Stomach (tissue), 8 donors: ENCODE measurements at regions not wholly inside any gene's neighbourhood (a gene's known extent, or its start where the extent isn't known, plus 50 kb on each side); places are given as distances from the start of the nearest gene placed in this dataset.
"Not testable (repeated sequence)": the region's sequence is repeated elsewhere in the genome, so short reads cannot be mapped to it uniquely, and the experiment has no call there.

Experiments used
- DNase-seq, 2 donors: peaks; one replicate each; pipeline versions ENCODE4 v3.0.0 to v3.0.0-alpha.2; 2013 to 2019
- H3K27ac ChIP-seq, 5 donors: fragments of 200-600 bp in 4 of 5; sonication (generic) in 4 of 5; one replicate each; pipeline ENCODE4 v1.5.1; 2013 to 2019; ENCODE audit warnings: mild to moderate bottlenecking in 1 of 5, moderate library complexity in 1 of 5
- H3K27me3 ChIP-seq, 3 donors: fragments of 200-600 bp; sonication (generic); one replicate each; pipeline ENCODE4 v1.5.1; 2017 to 2019; ENCODE audit warnings: mixed run types in 1 of 3
- H3K36me3 ChIP-seq, 4 donors: fragments of 200-600 bp; sonication (generic); 1 replicate in 3 of 4; 2 replicates in 1 of 4; pipeline ENCODE4 v1.5.1; 2016 to 2019
- H3K4me1 ChIP-seq, 4 donors: fragments of 200-600 bp; sonication (generic); one replicate each; pipeline ENCODE4 v1.5.1; 2016 to 2019
- H3K4me3 ChIP-seq, 4 donors: fragments of 200-600 bp; sonication (generic) in 3 of 4; one replicate each; pipeline ENCODE4 v1.5.1; 2016 to 2019; ENCODE audit warnings: mild to moderate bottlenecking in 1 of 4
- H3K9me3 ChIP-seq, 4 donors: fragments of 200-600 bp; sonication (generic); one replicate each; pipeline ENCODE4 v1.5.1; 2016 to 2019
- EP300 ChIP-seq: sonication (generic); formaldehyde crosslinking; IDR thresholded peaks from one replicate; pipeline ENCODE4 v1.6.1; 2017; ENCODE audit warnings: antibody characterized with exemption
- POLR2A ChIP-seq, 4 donors: fragments of 450-650 bp; IDR thresholded peaks; one replicate each; pipeline ENCODE4 v1.6.1; 2016; ENCODE audit warnings: antibody characterized with exemption in 4 of 4, control low read depth in 2 of 4, mild to moderate bottlenecking in 1 of 4, moderate library complexity in 1 of 4
- POLR2AphosphoS5 ChIP-seq, 3 donors: sonication (generic); formaldehyde crosslinking; IDR thresholded peaks; one replicate each; pipeline ENCODE4 v1.6.1; 2016; ENCODE audit warnings: antibody characterized with exemption in 3 of 3
- WGBS, 5 donors: extraction: QIAGEN DNeasy Blood & Tissue Kit in 3 of 5; methylation state at CpG; one replicate each; pipeline versions ENCODE4 v1.1.5 to v1.1.7; 2013 to 2018; 5-methylcytosine and 5-hydroxymethylcytosine counted together
- intact Hi-C: fragments of 100-400 bp; cut with DNase I; formaldehyde crosslinking; loops from one replicate; pipeline ENCODE4 v1.15.1; 2023; ENCODE audit warnings: low total_unique reads
- TF ChIP-seq, protein P1 (sequence below), 7 experiments: fragments of 450-650 bp in 4 of 7; fragments of 200-600 bp in 3 of 7; sonication (generic) in 3 of 7; IDR thresholded peaks; one replicate each; pipeline ENCODE4 v1.5.1; 2016 to 2019; ENCODE audit warnings: antibody characterized with exemption in 7 of 7, control low read depth in 2 of 7, mild to moderate bottlenecking in 1 of 7
- donor health status: healthy with polysubstance abuse.
- donor health status: Bipolar disorder and iron deficiency.
- donor health status: healthy.

DNA sequence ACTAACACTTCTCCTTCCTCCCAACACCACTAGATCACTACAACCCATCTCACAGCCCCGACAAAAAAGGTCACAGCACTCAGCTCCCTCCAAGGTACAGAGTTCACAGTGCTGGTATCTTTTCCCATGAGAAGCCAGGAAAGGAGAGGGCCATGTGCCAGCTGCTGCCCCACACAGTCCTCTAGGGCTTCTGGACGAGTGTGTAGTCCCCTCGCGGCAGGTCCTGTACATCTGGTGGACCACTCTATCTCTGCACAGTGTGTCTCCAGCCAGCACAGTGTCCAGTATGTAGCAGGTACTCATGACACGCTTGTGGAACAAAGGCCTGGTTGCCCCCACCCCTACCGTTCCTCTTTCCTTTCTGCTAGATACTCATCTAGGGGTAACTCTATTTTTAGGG, 134.4 kb upstream of the FOXN3 start:
- intact Hi-C loops = no loop called here
- WGBS, 5 donors = 74 to 89% (median 86%) methylated on average over 6 of the region's 6 CpGs
- no peak for DNase-seq
- Histone ChIP-seq H3K27ac (no peak overlapping the region), H3K36me3 (peaks cover 0 to 7% (median 1%) of the 10 kb centered on the region in 4 donors), H3K27me3 (no peaks in the 10 kb centered on the region), H3K4me3 (no peak overlapping the region), H3K9me3 (no peaks in the 10 kb centered on the region), H3K4me1 (peaks cover 0 to 27% (median 0%) of the 10 kb centered on the region in 4 donors)
- no peak for TF ChIP-seq POLR2AphosphoS5 (IDR thresholded peaks at IDR 0.05)
- TF ChIP-seq POLR2A (IDR thresholded peaks at IDR 0.05) = no peak
- TF ChIP-seq, protein P1, sequence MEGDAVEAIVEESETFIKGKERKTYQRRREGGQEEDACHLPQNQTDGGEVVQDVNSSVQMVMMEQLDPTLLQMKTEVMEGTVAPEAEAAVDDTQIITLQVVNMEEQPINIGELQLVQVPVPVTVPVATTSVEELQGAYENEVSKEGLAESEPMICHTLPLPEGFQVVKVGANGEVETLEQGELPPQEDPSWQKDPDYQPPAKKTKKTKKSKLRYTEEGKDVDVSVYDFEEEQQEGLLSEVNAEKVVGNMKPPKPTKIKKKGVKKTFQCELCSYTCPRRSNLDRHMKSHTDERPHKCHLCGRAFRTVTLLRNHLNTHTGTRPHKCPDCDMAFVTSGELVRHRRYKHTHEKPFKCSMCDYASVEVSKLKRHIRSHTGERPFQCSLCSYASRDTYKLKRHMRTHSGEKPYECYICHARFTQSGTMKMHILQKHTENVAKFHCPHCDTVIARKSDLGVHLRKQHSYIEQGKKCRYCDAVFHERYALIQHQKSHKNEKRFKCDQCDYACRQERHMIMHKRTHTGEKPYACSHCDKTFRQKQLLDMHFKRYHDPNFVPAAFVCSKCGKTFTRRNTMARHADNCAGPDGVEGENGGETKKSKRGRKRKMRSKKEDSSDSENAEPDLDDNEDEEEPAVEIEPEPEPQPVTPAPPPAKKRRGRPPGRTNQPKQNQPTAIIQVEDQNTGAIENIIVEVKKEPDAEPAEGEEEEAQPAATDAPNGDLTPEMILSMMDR (IDR thresholded peaks at IDR 0.05) = no peak
- no peak for TF ChIP-seq EP300

DNA sequence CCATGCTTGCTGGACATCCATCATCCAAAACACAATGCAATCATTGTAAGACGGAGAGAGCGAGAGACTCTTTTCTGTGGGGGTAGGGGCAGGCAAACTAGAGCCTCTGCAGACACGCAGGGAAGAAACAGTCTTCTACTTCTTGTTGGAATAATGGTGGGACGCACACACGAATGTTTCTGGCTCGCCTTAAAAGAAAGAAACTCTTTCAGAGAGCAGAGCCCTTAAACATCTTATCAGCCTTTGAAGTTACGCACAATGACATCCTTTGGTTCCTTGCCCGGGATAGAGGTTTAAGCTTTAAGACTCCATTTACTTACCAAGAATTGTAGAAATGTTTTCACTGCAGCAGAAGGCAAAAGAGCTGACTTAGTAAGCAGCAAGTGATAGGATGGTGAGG, 133.8 kb upstream of the FOXN3 start:
- H3K9me3 ChIP-seq = no peaks in the 10 kb centered on the region
- H3K4me3 ChIP-seq = no peak overlapping the region
- H3K27ac ChIP-seq = no peak overlapping the region
- H3K36me3 ChIP-seq = peaks cover 0 to 7% (median 1%) of the 10 kb centered on the region in 4 donors
- WGBS, 5 donors = 76 to 87% (median 80%) methylated on average over 8 of the region's 8 CpGs
- TF ChIP-seq, protein P1 (IDR thresholded peaks at IDR 0.05) = no peak
- no peak for TF ChIP-seq EP300
- TF ChIP-seq POLR2A (IDR thresholded peaks at IDR 0.05) = no peak
- TF ChIP-seq POLR2AphosphoS5 (IDR thresholded peaks at IDR 0.05) = no peak
- intact Hi-C loops = no loop called here
- H3K27me3 ChIP-seq = no peaks in the 10 kb centered on the region
- H3K4me1 ChIP-seq = peaks cover 0 to 27% (median 0%) of the 10 kb centered on the region in 4 donors
- DNase-seq = peak in 1 of 2 donors; percentile 46

DNA sequence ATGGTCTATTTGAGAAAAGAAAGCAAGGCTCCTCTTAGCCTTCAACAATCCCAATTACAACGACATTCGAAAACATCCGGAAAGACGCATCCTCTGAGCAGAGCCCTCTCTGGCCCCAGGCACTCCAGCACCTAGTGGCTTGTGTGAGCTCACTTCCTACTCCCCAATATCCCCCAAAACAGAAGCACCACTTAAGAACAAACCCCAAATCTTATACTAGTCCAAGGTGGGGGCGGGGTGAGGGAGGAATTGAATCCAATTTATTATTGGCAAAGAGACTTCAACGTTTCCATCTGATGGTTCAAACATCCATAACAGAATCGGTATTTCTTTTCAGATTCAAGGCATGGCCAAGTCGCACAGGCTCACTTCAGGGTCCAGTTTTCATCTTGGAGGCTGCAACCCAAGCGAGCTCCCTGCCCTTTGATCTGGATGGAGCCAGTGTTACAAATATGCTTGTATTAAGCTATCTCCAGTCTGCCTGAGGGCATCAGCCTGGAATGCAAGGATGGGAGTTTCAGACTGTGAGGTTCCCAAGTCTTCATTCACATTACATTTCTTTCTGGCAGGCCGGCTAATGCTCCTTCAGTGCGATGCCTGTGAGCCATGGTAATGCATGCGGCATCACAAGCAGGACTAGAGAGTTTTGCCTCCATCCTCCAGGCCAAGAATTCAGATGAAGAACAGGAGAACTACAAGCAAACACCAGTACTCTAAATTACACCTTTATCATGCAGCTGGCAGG, 132.5 kb upstream of the FOXN3 start:
- Histone ChIP-seq H3K9me3 (no peaks in the 10 kb centered on the region), H3K27ac (no peak overlapping the region), H3K27me3 (no peaks in the 10 kb centered on the region), H3K4me3 (no peak overlapping the region), H3K4me1 (peaks cover 0 to 27% (median 0%) of the 10 kb centered on the region in 4 donors), H3K36me3 (peaks cover 0 to 7% (median 1%) of the 10 kb centered on the region in 4 donors)
- TF ChIP-seq POLR2A (IDR thresholded peaks at IDR 0.05) (no peak), POLR2AphosphoS5 (IDR thresholded peaks at IDR 0.05) (no peak), EP300 (no peak)
- TF ChIP-seq, protein P1 (IDR thresholded peaks at IDR 0.05) = no peak
- WGBS, 5 donors = 89 to 95% (median 94%) methylated on average over 12 of the region's 12 CpGs
- DNase-seq = no peak
- intact Hi-C loops = no loop called here

DNA sequence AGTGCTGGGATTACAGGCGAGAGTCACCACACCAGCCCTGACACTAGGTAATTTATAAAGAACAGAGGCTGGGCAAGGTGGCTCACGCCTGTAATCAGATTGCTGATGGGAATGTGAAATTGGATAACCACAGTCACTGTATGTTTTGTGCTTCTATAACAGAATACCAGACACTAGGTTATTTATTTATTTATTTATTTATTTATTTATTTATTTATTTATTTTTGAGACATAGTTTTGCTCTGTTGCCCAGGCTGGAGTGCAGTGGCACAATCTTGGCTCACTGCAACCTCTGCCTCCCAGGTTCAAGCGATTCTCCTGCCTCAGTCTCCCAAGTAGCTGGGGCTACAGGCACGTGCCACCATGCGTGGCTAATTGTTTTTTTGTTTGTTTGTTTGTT, 130.0 kb upstream of the FOXN3 start:
- intact Hi-C loops, H3K4me3 ChIP-seq, H3K9me3 ChIP-seq, DNase-seq, H3K27me3 ChIP-seq, H3K36me3 ChIP-seq, H3K27ac ChIP-seq: not testable (repeated sequence)
- WGBS, 5 donors = 76 to 98% (median 97%) methylated on average over 5 of the region's 5 CpGs
- peaks cover 5 to 40% (median 9%) of the 10 kb centered on the region in 4 donors for H3K4me1 ChIP-seq

DNA sequence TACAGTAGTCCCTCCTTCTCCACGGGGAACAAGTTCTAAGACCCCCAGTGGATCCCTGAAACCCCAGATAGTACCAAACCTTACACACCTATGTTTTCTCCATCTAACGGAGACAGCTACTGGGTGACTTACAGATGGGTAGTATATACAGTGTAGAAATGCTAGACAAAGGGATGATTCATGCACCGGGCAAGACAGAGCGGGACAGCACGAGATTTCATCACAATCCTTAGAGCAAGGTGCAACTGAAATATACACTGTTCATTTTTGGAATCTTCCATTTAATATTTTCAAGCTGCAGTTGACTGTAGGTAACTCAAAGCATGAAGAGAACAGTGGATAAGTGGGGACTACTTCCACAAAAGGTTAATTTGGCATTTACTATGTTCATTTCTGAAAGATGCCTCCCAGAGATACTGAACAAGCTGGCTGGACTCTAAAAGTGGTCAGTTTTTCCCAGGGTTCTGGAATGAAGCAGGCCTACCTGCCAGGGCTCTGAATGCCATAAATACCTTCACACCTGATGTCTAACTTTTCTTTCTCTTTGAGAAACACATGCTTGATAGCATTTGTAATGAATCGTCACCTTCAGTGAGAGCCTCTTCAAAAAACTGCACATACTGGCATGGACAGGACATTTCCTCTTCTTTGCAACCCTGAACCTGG, 127.7 kb upstream of the FOXN3 start:
- WGBS, 5 donors = 90 to 98% (median 95%) methylated on average over 6 of the region's 6 CpGs
- no peak overlapping the region for H3K27ac ChIP-seq
- TF ChIP-seq, protein P1 (IDR thresholded peaks at IDR 0.05) = no peak
- TF ChIP-seq EP300 = no peak
- no peak for TF ChIP-seq POLR2AphosphoS5 (IDR thresholded peaks at IDR 0.05)
- TF ChIP-seq POLR2A (IDR thresholded peaks at IDR 0.05) = no peak
- H3K9me3 ChIP-seq = no peaks in the 10 kb centered on the region
- H3K4me1 ChIP-seq = peaks cover 5 to 27% (median 9%) of the 10 kb centered on the region in 4 donors
- H3K4me3 ChIP-seq = no peak overlapping the region
- intact Hi-C loops = no loop called here
- DNase-seq = no peak
- peaks cover 0 to 7% (median 1%) of the 10 kb centered on the region in 4 donors for H3K36me3 ChIP-seq
- no peaks in the 10 kb centered on the region for H3K27me3 ChIP-seq
